GM23338 (cell line): ENCODE measurements at regions not wholly inside any gene's neighbourhood (a gene's known extent, or its start where the extent isn't known, plus 50 kb on each side); places are given as distances from the start of the nearest gene placed in this dataset.

Source experiments
- ATAC-seq: fragments of 200-7000 bp; cut with Tn5 transposase; 3 replicates; pipeline ENCODE4 v1.9.1; 2020
- DNase-seq: peaks from one replicate; pipeline ENCODE4 v3.0.0-alpha.2; 2015; ENCODE audit warnings: low spot score
- H2AFZ ChIP-seq: fragments of 200-600 bp; sonication (generic); 2 replicates; pipeline ENCODE4 v1.8.0; 2016; ENCODE audit warnings: antibody characterized with exemption, mild to moderate bottlenecking, moderate library complexity
- H3F3A ChIP-seq: fragments of 200-600 bp; sonication (generic); replicated peaks from 2 replicates; pipeline ENCODE4 v1.8.0; 2017; ENCODE audit warnings: antibody characterized with exemption, mixed run types, low read depth
- H3K27ac ChIP-seq: fragments of 200-600 bp; sonication (generic); 2 replicates; pipeline ENCODE4 v1.6.1; 2016; ENCODE audit warnings: low read depth
- H3K27me3 ChIP-seq: fragments of 200-600 bp; sonication (generic); 2 replicates; pipeline ENCODE4 v1.8.0; 2016; ENCODE audit warnings: mild to moderate bottlenecking, mixed run types, moderate library complexity; ENCODE audit not compliant: insufficient read depth
- H3K36me3 ChIP-seq: fragments of 200-600 bp; sonication (generic); 2 replicates; pipeline ENCODE4 v1.8.0; 2016; ENCODE audit warnings: mild to moderate bottlenecking; ENCODE audit not compliant: insufficient read depth
- H3K4me1 ChIP-seq: fragments of 200-600 bp; sonication (generic); 2 replicates; pipeline ENCODE4 v1.8.0; 2016; ENCODE audit warnings: mild to moderate bottlenecking, moderate library complexity; ENCODE audit not compliant: insufficient read depth
- H3K4me2 ChIP-seq: fragments of 200-600 bp; sonication (generic); 2 replicates; pipeline ENCODE4 v1.7.1; 2017; ENCODE audit warnings: mixed run types
- H3K4me3 ChIP-seq: fragments of 200-600 bp; sonication (generic); 2 replicates; pipeline ENCODE4 v1.6.1; 2016; ENCODE audit warnings: mixed run types
- H3K79me2 ChIP-seq: fragments of 200-600 bp; sonication (generic); replicated peaks from 2 replicates; pipeline ENCODE4 v1.8.0; 2017; ENCODE audit warnings: mild to moderate bottlenecking; ENCODE audit not compliant: insufficient read depth
- H3K9me2 ChIP-seq: fragments of 200-600 bp; sonication (generic); 2 replicates; pipeline ENCODE4 v1.8.0; 2017; ENCODE audit not compliant: insufficient read depth
- H4K20me1 ChIP-seq: fragments of 200-600 bp; sonication (generic); replicated peaks from 2 replicates; pipeline ENCODE4 v1.8.0; 2017; ENCODE audit warnings: mild to moderate bottlenecking; ENCODE audit not compliant: insufficient read depth
- H3K27ac Mint-ChIP-seq: 2 replicates; pipeline ENCODE4 v1.8.0; 2020; ENCODE audit warnings: inconsistent platforms, mild to moderate bottlenecking, moderate library complexity, mixed read lengths
- H3K27me3 Mint-ChIP-seq: 3 replicates; pipeline ENCODE4 v1.8.0; 2022; ENCODE audit warnings: low read depth, mild to moderate bottlenecking, moderate library complexity, mixed read lengths, inconsistent platforms; ENCODE audit not compliant: insufficient read depth, poor library complexity
- H3K36me3 Mint-ChIP-seq: 3 replicates; pipeline ENCODE4 v1.8.0; 2021; ENCODE audit warnings: low read depth, mild to moderate bottlenecking, inconsistent platforms, moderate library complexity, mixed read lengths
- H3K4me1 Mint-ChIP-seq: 3 replicates; pipeline ENCODE4 v1.8.0; 2020; ENCODE audit warnings: mild to moderate bottlenecking, inconsistent platforms, mixed read lengths
- H3K4me3 Mint-ChIP-seq: 3 replicates; pipeline ENCODE4 v1.8.0; 2021; ENCODE audit warnings: moderate library complexity, mild to moderate bottlenecking, inconsistent platforms, mixed read lengths
- H3K9me3 Mint-ChIP-seq: 3 replicates; pipeline ENCODE4 v1.8.0; 2020; ENCODE audit warnings: moderate library complexity, mild to moderate bottlenecking, inconsistent platforms, mixed read lengths
- EZH2 ChIP-seq: fragments of 200-600 bp; sonication (generic); IDR thresholded peaks from one replicate; pipeline ENCODE4 v1.8.0; 2017; ENCODE audit warnings: antibody characterized with exemption, mild to moderate bottlenecking, low read depth; ENCODE audit not compliant: unreplicated experiment
- JUNB ChIP-seq: IDR thresholded peaks from one replicate; pipeline ENCODE4 v1.6.1; 2016; ENCODE audit warnings: antibody characterized with exemption; ENCODE audit not compliant: unreplicated experiment
- STAT1 ChIP-seq: IDR thresholded peaks from one replicate; pipeline ENCODE4 v1.6.1; 2016; ENCODE audit warnings: antibody characterized with exemption; ENCODE audit not compliant: unreplicated experiment
- ZNF331 ChIP-seq: fragments of 250-450 bp; sonication (Bioruptor Pico); IDR thresholded peaks from 2 replicates; pipeline ENCODE4 v1.5.0; 2020; ENCODE audit warnings: low read depth, mild to moderate bottlenecking, moderate library complexity
- TF ChIP-seq, protein P1 (sequence below): IDR thresholded peaks from one replicate; pipeline ENCODE4 v1.6.1; 2018; ENCODE audit warnings: antibody characterized with exemption; ENCODE audit not compliant: unreplicated experiment
- TF ChIP-seq, protein P2 (sequence below), 2 experiments: fragments of 200-600 bp in 1 of 2; sonication (generic) in 1 of 2; conservative IDR thresholded peaks; 2 replicates each; pipeline versions ENCODE4 v1.5.1 to v1.6.1; 2016 to 2017; ENCODE audit warnings: antibody characterized with exemption in 2 of 2, low read depth in 2 of 2, mild to moderate bottlenecking in 2 of 2, moderate library complexity in 1 of 2
- TF ChIP-seq, protein P3 (sequence below): fragments of 250-450 bp; sonication (Bioruptor Pico); IDR thresholded peaks from 2 replicates; pipeline ENCODE4 v1.5.0; 2020; ENCODE audit warnings: mild to moderate bottlenecking, moderate library complexity
- TF ChIP-seq, protein P4 (sequence below): IDR thresholded peaks from 2 replicates; pipeline ENCODE4 v1.6.1; 2016; ENCODE audit warnings: antibody characterized with exemption

GRCh38 chr10:43863270-43863669, 214.6 kb upstream of the ZNF32 start:
- Histone ChIP-seq H3K27ac (no peak overlapping the region), H3F3A (no peaks in the 10 kb centered on the region), H4K20me1 (no peaks in the 10 kb centered on the region), H3K4me2 (no peak overlapping the region), H2AFZ (no peak overlapping the region), H3K4me1 (no peaks in the 10 kb centered on the region), H3K36me3 (no peaks in the 10 kb centered on the region), H3K79me2 (no peaks in the 10 kb centered on the region), H3K27me3 (no peaks in the 10 kb centered on the region), H3K9me2 (peaks cover 6% of the 10 kb centered on the region; the same call in 1 of the 2 replicates), H3K4me3 (no peak overlapping the region)
- ATAC-seq, result no peak
- no peaks in the 10 kb centered on the region; the same call in 2 of the 3 replicates for H3K36me3 Mint-ChIP-seq
- H3K4me1 Mint-ChIP-seq, result 0 out of 3 replicates have a peak, but pooled peaks cover 2% of the 10 kb centered on the region
- DNase-seq, result no peak
- no peaks in the 10 kb centered on the region; the same call in 2 of the 3 replicates for H3K9me3 Mint-ChIP-seq
- no peak overlapping the region for H3K4me3 Mint-ChIP-seq
- no peaks in the 10 kb centered on the region for H3K27me3 Mint-ChIP-seq
- no peak overlapping the region for H3K27ac Mint-ChIP-seq
- no peak for TF ChIP-seq JUNB

- H3K27me3 ChIP-seq, result no peaks in the 10 kb centered on the region
- H3K36me3 ChIP-seq, result no peaks in the 10 kb centered on the region
- TF ChIP-seq, protein P1, sequence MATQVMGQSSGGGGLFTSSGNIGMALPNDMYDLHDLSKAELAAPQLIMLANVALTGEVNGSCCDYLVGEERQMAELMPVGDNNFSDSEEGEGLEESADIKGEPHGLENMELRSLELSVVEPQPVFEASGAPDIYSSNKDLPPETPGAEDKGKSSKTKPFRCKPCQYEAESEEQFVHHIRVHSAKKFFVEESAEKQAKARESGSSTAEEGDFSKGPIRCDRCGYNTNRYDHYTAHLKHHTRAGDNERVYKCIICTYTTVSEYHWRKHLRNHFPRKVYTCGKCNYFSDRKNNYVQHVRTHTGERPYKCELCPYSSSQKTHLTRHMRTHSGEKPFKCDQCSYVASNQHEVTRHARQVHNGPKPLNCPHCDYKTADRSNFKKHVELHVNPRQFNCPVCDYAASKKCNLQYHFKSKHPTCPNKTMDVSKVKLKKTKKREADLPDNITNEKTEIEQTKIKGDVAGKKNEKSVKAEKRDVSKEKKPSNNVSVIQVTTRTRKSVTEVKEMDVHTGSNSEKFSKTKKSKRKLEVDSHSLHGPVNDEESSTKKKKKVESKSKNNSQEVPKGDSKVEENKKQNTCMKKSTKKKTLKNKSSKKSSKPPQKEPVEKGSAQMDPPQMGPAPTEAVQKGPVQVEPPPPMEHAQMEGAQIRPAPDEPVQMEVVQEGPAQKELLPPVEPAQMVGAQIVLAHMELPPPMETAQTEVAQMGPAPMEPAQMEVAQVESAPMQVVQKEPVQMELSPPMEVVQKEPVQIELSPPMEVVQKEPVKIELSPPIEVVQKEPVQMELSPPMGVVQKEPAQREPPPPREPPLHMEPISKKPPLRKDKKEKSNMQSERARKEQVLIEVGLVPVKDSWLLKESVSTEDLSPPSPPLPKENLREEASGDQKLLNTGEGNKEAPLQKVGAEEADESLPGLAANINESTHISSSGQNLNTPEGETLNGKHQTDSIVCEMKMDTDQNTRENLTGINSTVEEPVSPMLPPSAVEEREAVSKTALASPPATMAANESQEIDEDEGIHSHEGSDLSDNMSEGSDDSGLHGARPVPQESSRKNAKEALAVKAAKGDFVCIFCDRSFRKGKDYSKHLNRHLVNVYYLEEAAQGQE, result no peak
- TF ChIP-seq EZH2 (no peak), STAT1 (no peak), ZNF331 (CRISPR knock-in tag) (no peak)
- TF ChIP-seq, protein P2, sequence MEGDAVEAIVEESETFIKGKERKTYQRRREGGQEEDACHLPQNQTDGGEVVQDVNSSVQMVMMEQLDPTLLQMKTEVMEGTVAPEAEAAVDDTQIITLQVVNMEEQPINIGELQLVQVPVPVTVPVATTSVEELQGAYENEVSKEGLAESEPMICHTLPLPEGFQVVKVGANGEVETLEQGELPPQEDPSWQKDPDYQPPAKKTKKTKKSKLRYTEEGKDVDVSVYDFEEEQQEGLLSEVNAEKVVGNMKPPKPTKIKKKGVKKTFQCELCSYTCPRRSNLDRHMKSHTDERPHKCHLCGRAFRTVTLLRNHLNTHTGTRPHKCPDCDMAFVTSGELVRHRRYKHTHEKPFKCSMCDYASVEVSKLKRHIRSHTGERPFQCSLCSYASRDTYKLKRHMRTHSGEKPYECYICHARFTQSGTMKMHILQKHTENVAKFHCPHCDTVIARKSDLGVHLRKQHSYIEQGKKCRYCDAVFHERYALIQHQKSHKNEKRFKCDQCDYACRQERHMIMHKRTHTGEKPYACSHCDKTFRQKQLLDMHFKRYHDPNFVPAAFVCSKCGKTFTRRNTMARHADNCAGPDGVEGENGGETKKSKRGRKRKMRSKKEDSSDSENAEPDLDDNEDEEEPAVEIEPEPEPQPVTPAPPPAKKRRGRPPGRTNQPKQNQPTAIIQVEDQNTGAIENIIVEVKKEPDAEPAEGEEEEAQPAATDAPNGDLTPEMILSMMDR (conservative IDR thresholded peaks at IDR 0.05; ENCODE audit: low read depth in 2 of 2), result no peak
- TF ChIP-seq, protein P3, sequence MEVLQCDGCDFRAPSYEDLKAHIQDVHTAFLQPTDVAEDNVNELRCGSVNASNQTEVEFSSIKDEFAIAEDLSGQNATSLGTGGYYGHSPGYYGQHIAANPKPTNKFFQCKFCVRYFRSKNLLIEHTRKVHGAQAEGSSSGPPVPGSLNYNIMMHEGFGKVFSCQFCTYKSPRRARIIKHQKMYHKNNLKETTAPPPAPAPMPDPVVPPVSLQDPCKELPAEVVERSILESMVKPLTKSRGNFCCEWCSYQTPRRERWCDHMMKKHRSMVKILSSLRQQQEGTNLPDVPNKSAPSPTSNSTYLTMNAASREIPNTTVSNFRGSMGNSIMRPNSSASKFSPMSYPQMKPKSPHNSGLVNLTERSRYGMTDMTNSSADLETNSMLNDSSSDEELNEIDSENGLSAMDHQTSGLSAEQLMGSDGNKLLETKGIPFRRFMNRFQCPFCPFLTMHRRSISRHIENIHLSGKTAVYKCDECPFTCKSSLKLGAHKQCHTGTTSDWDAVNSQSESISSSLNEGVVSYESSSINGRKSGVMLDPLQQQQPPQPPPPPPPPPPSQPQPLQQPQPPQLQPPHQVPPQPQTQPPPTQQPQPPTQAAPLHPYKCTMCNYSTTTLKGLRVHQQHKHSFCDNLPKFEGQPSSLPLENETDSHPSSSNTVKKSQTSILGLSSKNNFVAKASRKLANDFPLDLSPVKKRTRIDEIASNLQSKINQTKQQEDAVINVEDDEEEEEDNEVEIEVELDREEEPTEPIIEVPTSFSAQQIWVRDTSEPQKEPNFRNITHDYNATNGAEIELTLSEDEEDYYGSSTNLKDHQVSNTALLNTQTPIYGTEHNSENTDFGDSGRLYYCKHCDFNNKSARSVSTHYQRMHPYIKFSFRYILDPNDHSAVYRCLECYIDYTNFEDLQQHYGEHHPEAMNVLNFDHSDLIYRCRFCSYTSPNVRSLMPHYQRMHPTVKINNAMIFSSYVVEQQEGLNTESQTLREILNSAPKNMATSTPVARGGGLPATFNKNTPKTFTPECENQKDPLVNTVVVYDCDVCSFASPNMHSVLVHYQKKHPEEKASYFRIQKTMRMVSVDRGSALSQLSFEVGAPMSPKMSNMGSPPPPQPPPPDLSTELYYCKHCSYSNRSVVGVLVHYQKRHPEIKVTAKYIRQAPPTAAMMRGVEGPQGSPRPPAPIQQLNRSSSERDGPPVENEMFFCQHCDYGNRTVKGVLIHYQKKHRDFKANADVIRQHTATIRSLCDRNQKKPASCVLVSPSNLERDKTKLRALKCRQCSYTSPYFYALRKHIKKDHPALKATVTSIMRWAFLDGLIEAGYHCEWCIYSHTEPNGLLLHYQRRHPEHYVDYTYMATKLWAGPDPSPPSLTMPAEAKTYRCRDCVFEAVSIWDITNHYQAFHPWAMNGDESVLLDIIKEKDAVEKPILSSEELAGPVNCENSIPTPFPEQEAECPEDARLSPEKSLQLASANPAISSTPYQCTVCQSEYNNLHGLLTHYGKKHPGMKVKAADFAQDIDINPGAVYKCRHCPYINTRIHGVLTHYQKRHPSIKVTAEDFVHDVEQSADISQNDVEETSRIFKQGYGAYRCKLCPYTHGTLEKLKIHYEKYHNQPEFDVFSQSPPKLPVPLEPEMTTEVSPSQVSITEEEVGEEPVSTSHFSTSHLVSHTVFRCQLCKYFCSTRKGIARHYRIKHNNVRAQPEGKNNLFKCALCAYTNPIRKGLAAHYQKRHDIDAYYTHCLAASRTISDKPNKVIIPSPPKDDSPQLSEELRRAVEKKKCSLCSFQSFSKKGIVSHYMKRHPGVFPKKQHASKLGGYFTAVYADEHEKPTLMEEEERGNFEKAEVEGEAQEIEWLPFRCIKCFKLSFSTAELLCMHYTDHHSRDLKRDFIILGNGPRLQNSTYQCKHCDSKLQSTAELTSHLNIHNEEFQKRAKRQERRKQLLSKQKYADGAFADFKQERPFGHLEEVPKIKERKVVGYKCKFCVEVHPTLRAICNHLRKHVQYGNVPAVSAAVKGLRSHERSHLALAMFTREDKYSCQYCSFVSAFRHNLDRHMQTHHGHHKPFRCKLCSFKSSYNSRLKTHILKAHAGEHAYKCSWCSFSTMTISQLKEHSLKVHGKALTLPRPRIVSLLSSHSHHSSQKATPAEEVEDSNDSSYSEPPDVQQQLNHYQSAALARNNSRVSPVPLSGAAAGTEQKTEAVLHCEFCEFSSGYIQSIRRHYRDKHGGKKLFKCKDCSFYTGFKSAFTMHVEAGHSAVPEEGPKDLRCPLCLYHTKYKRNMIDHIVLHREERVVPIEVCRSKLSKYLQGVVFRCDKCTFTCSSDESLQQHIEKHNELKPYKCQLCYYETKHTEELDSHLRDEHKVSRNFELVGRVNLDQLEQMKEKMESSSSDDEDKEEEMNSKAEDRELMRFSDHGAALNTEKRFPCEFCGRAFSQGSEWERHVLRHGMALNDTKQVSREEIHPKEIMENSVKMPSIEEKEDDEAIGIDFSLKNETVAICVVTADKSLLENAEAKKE (CRISPR knock-in tag), result no peak
- TF ChIP-seq, protein P4, sequence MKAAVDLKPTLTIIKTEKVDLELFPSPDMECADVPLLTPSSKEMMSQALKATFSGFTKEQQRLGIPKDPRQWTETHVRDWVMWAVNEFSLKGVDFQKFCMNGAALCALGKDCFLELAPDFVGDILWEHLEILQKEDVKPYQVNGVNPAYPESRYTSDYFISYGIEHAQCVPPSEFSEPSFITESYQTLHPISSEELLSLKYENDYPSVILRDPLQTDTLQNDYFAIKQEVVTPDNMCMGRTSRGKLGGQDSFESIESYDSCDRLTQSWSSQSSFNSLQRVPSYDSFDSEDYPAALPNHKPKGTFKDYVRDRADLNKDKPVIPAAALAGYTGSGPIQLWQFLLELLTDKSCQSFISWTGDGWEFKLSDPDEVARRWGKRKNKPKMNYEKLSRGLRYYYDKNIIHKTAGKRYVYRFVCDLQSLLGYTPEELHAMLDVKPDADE, result no peak
- no peaks in the 10 kb centered on the region for H4K20me1 ChIP-seq
- H3K4me1 ChIP-seq, result no peaks in the 10 kb centered on the region
- Mint-ChIP-seq H3K36me3 (no peaks in the 10 kb centered on the region; the same call in 2 of the 3 replicates), H3K4me3 (no peak overlapping the region), H3K4me1 (0 out of 3 replicates have a peak, but pooled peaks cover 2% of the 10 kb centered on the region), H3K9me3 (no peaks in the 10 kb centered on the region; the same call in 2 of the 3 replicates), H3K27ac (no peak overlapping the region), H3K27me3 (no peaks in the 10 kb centered on the region)
- no peak overlapping the region for H3K4me2 ChIP-seq
- ATAC-seq (no peak), DNase-seq (no peak)
- H3K79me2 ChIP-seq, result no peaks in the 10 kb centered on the region
- no peak overlapping the region for H3K4me3 ChIP-seq
- H3K9me2 ChIP-seq, result peaks cover 6% of the 10 kb centered on the region; the same call in 1 of the 2 replicates
- no peak overlapping the region for H3K27ac ChIP-seq
- no peaks in the 10 kb centered on the region for H3F3A ChIP-seq
- H2AFZ ChIP-seq, result no peak overlapping the region
Measured at GRCh38 chr10:43862756-43863155, 214.1 kb upstream of the ZNF32 start.
